GM12874 (cell line): ENCODE measurements at regions not wholly inside any gene's neighbourhood (a gene's known extent, or its start where the extent isn't known, plus 50 kb on each side); places are given as distances from the start of the nearest gene placed in this dataset.

Experiments
- CTCF ChIP-seq: IDR thresholded peaks from 2 replicates; pipeline ENCODE4 v1.5.1; 2011; ENCODE audit warnings: low read depth, mild to moderate bottlenecking, control low read depth, low read length, moderate library complexity; ENCODE audit not compliant: insufficient read depth

DNA sequence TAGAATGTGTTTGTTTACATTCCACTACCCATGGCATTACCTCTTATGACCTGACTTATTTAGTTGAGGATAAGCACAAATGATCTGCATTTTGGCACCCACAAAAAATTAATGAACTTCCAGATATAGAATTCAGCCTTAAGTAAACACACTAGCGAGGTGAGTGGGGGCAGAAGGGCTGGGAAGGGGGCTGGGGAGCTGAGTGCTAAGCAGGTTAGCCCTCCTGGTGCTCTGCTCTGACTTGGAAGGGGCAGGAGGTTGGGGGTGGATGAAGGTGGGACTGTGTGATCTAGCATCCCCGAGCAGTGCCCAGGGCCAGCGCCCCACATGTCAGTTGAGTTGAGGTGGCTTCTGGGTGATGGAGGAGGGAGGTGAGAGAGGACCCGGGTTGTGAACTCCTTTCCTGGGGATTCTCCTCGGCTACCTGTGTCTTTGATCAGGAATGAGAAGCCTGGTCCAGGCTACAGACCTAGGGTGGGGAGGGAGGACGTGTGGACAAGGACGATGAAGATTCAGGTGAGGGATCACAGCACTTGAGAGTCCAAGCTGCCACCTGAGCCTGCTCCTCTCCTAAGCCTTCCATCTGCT, 178.6 kb upstream of the SMAD3 start:
- TF ChIP-seq CTCF: no peak

DNA sequence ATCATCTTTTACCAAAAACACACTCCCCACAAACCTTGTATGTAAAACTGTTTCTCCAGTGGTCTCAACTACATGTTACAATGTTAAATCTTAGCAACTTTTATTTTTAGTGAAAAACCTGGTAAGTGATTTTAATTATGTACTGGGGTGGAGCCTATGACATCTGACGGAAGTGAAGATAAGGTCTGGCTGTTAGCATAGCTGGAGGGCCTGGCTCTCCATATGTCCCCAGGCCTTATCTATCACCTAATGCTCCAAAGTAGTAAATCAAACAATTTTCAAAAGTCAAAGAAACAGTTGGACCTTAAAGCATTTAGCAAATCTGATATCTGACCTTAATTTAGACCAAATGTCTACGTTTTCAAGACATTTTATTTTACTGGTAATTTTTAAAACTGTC, 173.6 kb upstream of the SMAD3 start:
- no peak for TF ChIP-seq CTCF

- TF ChIP-seq CTCF: no peak
These were observed 172.1 kb upstream of the SMAD3 start for GRCh38 chr15:66893294-66893693.

GRCh38 chr15:66894363-66894762, 171.0 kb upstream of the SMAD3 start:
- TF ChIP-seq CTCF: no peak

DNA sequence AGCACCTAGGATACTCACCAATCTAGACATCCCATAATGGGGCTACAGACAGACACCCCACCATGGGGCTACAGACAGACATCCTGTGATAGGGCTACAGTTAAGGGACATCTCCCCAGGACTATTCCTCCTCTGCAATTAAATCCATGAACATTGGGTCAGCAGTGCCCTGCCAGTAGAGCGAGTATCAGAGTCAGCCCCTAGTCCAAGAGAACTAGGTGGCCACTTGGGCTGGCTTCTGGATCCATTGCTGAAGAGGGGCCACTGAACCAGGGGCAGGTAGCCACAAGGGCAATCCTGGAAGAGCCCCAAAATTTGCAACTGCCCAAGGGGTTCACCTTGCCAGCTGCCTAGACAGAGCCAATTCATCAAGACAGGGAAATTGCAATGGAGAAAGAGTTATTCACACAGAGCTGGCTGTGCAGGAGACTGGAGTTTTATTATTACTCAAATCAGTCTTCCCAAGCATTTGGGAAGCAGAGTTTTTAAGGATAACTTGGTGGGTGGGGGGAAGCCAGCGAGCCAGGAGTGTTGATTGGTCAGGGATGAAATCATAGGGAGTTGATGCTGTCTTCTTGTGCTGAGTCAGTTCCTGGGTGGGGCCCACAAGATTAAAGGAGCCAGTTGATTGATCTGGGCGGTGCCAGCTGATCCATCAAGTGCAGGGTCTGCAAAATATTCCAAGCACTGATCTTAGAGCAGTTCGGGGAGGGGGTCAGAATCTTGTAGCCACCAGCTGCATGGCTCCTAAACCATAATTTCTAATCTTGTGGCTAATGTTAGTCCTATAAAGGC, 170.2 kb upstream of the SMAD3 start:
- TF ChIP-seq CTCF: no peak

- no peak for TF ChIP-seq CTCF
These were observed 169.5 kb upstream of the SMAD3 start for GRCh38 chr15:66895794-66896453.

DNA sequence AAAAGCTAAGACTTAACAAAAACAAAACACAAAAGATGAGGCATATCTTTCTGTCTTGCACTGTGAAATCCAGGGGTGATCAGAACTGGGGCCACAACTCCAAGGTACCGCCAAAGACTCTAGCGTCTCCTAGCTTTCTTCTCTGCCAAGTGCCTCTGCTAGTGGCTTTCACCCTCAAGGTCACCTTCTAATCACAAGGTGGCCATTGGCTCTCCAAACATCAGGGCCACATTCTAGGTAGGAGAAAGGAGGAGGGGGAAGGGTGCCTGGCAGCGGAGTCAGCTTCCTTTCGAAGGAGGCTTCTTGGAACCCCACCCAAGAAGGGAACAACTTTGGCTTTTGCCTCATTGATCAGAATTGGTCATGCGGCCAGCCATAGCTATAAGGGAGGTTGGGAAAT, 168.8 kb upstream of the SMAD3 start:
- no peak for TF ChIP-seq CTCF
